ENCODE measurements at regions not wholly inside any gene's neighbourhood (a gene's known extent, or its start where the extent isn't known, plus 50 kb on each side); places are given as distances from the start of the nearest gene placed in this dataset.

- TF ChIP-seq, protein P1, sequence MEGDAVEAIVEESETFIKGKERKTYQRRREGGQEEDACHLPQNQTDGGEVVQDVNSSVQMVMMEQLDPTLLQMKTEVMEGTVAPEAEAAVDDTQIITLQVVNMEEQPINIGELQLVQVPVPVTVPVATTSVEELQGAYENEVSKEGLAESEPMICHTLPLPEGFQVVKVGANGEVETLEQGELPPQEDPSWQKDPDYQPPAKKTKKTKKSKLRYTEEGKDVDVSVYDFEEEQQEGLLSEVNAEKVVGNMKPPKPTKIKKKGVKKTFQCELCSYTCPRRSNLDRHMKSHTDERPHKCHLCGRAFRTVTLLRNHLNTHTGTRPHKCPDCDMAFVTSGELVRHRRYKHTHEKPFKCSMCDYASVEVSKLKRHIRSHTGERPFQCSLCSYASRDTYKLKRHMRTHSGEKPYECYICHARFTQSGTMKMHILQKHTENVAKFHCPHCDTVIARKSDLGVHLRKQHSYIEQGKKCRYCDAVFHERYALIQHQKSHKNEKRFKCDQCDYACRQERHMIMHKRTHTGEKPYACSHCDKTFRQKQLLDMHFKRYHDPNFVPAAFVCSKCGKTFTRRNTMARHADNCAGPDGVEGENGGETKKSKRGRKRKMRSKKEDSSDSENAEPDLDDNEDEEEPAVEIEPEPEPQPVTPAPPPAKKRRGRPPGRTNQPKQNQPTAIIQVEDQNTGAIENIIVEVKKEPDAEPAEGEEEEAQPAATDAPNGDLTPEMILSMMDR (conservative IDR thresholded peaks at IDR 0.05 in 1 of 2, IDR thresholded peaks at IDR 0.05 in 1 of 2; ENCODE audit: extremely low read depth in 1 of 2, insufficient read depth in 1 of 2, low read depth in 1 of 2, low read length in 2 of 2): no peak
- no peak for TF ChIP-seq EZH2 (IDR thresholded peaks at IDR 0.05; ENCODE audit: borderline replicate concordance, low read length)
These were observed 930.2 kb upstream of the DIAPH2 start for GRCh38 chrX:95754411-95754810.
